ENCODE measurements at regions not wholly inside any gene's neighbourhood (a gene's known extent, or its start where the extent isn't known, plus 50 kb on each side); places are given as distances from the start of the nearest gene placed in this dataset.

DNA sequence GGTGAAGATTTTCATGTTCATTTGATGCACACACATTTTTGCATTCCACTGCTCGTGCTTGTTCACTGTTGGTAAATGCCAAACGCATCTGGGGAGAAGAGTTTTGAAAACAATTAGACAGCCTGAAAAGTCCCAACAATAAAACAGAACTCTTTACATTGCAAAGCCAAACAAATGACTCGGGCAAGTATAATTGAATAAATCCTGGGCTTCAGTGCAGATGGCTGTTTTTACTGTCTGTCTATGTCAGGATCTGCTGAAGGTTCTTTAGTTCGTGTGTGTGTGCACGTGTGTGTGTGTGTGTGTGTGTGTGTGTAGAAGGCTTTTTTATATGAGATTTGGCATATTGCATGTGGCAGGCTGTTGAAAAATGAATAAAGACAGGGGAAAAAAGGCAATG, 277.5 kb upstream of the CDIN1 start:
- TF ChIP-seq, protein P1, sequence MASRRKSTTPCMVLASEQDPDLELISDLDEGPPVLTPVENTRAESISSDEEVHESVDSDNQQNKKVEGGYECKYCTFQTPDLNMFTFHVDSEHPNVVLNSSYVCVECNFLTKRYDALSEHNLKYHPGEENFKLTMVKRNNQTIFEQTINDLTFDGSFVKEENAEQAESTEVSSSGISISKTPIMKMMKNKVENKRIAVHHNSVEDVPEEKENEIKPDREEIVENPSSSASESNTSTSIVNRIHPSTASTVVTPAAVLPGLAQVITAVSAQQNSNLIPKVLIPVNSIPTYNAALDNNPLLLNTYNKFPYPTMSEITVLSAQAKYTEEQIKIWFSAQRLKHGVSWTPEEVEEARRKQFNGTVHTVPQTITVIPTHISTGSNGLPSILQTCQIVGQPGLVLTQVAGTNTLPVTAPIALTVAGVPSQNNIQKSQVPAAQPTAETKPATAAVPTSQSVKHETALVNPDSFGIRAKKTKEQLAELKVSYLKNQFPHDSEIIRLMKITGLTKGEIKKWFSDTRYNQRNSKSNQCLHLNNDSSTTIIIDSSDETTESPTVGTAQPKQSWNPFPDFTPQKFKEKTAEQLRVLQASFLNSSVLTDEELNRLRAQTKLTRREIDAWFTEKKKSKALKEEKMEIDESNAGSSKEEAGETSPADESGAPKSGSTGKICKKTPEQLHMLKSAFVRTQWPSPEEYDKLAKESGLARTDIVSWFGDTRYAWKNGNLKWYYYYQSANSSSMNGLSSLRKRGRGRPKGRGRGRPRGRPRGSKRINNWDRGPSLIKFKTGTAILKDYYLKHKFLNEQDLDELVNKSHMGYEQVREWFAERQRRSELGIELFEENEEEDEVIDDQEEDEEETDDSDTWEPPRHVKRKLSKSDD (conservative IDR thresholded peaks at IDR 0.05; ENCODE audit: low read length) = no peak
- TF ChIP-seq, protein P2, sequence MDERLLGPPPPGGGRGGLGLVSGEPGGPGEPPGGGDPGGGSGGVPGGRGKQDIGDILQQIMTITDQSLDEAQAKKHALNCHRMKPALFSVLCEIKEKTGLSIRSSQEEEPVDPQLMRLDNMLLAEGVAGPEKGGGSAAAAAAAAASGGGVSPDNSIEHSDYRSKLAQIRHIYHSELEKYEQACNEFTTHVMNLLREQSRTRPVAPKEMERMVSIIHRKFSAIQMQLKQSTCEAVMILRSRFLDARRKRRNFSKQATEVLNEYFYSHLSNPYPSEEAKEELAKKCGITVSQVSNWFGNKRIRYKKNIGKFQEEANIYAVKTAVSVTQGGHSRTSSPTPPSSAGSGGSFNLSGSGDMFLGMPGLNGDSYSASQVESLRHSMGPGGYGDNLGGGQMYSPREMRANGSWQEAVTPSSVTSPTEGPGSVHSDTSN (CRISPR knock-in tag; IDR thresholded peaks at IDR 0.05; ENCODE audit: low read depth) = no peak
- TF ChIP-seq, protein P2 (tag; conservative IDR thresholded peaks at IDR 0.05; ENCODE audit: low read depth) = no peak
- no peak for TF ChIP-seq SAFB (IDR thresholded peaks at IDR 0.05; ENCODE audit: borderline replicate concordance, low read depth, low read length)
- TF ChIP-seq EZH2 (IDR thresholded peaks at IDR 0.05; ENCODE audit: borderline replicate concordance, low read depth, low read length) = no peak
